ENCODE measurements at regions not wholly inside any gene's neighbourhood (a gene's known extent, or its start where the extent isn't known, plus 50 kb on each side); places are given as distances from the start of the nearest gene placed in this dataset.

DNA sequence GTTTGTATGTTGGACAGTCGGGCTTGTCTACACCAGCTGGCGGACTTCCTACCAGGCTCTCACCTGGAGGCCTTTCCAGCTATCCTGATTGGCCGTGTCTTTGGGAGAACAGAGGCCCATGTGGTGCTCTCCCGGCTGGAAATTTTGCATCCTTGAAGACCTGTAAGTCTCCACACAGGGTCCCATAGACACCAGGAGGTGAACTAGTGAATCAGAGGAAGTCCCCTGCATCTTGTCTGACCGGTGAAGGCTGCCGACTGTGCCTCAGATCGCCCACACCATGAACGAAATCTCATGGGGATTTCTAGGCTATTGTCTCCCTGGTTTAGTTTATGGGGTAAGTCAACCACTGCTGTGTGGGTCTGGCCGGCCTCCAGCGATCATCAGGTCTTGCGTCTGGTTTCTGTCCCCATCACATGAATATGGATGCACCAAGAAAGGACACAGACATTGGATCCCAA, 108.4 kb upstream of the LYZL2 start:
- TF ChIP-seq, protein P1, sequence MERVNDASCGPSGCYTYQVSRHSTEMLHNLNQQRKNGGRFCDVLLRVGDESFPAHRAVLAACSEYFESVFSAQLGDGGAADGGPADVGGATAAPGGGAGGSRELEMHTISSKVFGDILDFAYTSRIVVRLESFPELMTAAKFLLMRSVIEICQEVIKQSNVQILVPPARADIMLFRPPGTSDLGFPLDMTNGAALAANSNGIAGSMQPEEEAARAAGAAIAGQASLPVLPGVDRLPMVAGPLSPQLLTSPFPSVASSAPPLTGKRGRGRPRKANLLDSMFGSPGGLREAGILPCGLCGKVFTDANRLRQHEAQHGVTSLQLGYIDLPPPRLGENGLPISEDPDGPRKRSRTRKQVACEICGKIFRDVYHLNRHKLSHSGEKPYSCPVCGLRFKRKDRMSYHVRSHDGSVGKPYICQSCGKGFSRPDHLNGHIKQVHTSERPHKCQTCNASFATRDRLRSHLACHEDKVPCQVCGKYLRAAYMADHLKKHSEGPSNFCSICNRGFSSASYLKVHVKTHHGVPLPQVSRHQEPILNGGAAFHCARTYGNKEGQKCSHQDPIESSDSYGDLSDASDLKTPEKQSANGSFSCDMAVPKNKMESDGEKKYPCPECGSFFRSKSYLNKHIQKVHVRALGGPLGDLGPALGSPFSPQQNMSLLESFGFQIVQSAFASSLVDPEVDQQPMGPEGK (CRISPR knock-in tag; IDR thresholded peaks at IDR 0.05; ENCODE audit: borderline replicate concordance): no peak
- TF ChIP-seq BACH2 (CRISPR knock-in tag; IDR thresholded peaks at IDR 0.05; ENCODE audit: borderline replicate concordance) (no peak), TCF4 (CRISPR knock-in tag; IDR thresholded peaks at IDR 0.05; ENCODE audit: borderline replicate concordance) (no peak), CSDC2 (CRISPR knock-in tag; IDR thresholded peaks at IDR 0.05) (no peak)
- TF ChIP-seq, protein P2, sequence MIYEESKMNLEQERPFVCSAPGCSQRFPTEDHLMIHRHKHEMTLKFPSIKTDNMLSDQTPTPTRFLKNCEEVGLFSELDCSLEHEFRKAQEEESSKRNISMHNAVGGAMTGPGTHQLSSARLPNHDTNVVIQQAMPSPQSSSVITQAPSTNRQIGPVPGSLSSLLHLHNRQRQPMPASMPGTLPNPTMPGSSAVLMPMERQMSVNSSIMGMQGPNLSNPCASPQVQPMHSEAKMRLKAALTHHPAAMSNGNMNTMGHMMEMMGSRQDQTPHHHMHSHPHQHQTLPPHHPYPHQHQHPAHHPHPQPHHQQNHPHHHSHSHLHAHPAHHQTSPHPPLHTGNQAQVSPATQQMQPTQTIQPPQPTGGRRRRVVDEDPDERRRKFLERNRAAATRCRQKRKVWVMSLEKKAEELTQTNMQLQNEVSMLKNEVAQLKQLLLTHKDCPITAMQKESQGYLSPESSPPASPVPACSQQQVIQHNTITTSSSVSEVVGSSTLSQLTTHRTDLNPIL (CRISPR knock-in tag; IDR thresholded peaks at IDR 0.05; ENCODE audit: low read depth): no peak
- TF ChIP-seq, protein P3, sequence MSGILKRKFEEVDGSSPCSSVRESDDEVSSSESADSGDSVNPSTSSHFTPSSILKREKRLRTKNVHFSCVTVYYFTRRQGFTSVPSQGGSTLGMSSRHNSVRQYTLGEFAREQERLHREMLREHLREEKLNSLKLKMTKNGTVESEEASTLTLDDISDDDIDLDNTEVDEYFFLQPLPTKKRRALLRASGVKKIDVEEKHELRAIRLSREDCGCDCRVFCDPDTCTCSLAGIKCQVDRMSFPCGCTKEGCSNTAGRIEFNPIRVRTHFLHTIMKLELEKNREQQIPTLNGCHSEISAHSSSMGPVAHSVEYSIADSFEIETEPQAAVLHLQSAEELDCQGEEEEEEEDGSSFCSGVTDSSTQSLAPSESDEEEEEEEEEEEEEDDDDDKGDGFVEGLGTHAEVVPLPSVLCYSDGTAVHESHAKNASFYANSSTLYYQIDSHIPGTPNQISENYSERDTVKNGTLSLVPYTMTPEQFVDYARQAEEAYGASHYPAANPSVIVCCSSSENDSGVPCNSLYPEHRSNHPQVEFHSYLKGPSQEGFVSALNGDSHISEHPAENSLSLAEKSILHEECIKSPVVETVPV (CRISPR knock-in tag; IDR thresholded peaks at IDR 0.05): no peak

All from SK-N-SH treated with all-trans-retinoic acid at 6 μM for 48 hours (cell line).